ENCODE measurements at regions not wholly inside any gene's neighbourhood (a gene's known extent, or its start where the extent isn't known, plus 50 kb on each side); places are given as distances from the start of the nearest gene placed in this dataset.
"Not testable (repeated sequence)": the region's sequence is repeated elsewhere in the genome, so short reads cannot be mapped to it uniquely, and the experiment has no call there.

- no peak for DNase-seq
These were observed 504.1 kb downstream of the NTRK3 start for GRCh38 chr15:87752250-87752951.

- DNase-seq, result no peak
These were observed 508.1 kb downstream of the NTRK3 start for GRCh38 chr15:87748483-87748882.

GRCh38 chr15:87747087-87747486, 509.5 kb downstream of the NTRK3 start:
- no peak for DNase-seq

- no peak for DNase-seq
These were observed 510.2 kb downstream of the NTRK3 start for GRCh38 chr15:87746333-87746732.

- no peak for DNase-seq
These were observed 511.7 kb downstream of the NTRK3 start for GRCh38 chr15:87744815-87745214.

GRCh38 chr15:87743562-87743961, 513.0 kb downstream of the NTRK3 start:
- no peak for DNase-seq

GRCh38 chr15:87741350-87741749, 515.2 kb downstream of the NTRK3 start:
- no peak for DNase-seq

- DNase-seq, result no peak
These were observed 515.7 kb downstream of the NTRK3 start for GRCh38 chr15:87740655-87741344.

- DNase-seq, result no peak
These were observed 516.7 kb downstream of the NTRK3 start for GRCh38 chr15:87739866-87740265.

GRCh38 chr15:87739081-87739480, 517.5 kb downstream of the NTRK3 start:
- no peak for DNase-seq

- not testable (repeated sequence) for DNase-seq
These were observed 519.1 kb downstream of the NTRK3 start for GRCh38 chr15:87737460-87737859.

GRCh38 chr15:87736891-87737389, 519.6 kb downstream of the NTRK3 start:
- no peak for DNase-seq

GRCh38 chr15:87736401-87736800, 520.1 kb downstream of the NTRK3 start:
- no peak for DNase-seq

GRCh38 chr15:87735522-87735921, 521.0 kb downstream of the NTRK3 start:
- DNase-seq, result no peak

GRCh38 chr15:87734571-87735373, 521.8 kb downstream of the NTRK3 start:
- no peak for DNase-seq

- DNase-seq, result no peak
These were observed 522.6 kb downstream of the NTRK3 start for GRCh38 chr15:87733977-87734376.

- no peak for DNase-seq
These were observed 523.0 kb downstream of the NTRK3 start for GRCh38 chr15:87733541-87733941.

GRCh38 chr15:87732976-87733375, 523.6 kb downstream of the NTRK3 start:
- DNase-seq, result no peak

GRCh38 chr15:87731630-87732029, 524.9 kb downstream of the NTRK3 start:
- no peak for DNase-seq

- no peak for DNase-seq
These were observed 525.8 kb downstream of the NTRK3 start for GRCh38 chr15:87730706-87731105.

GRCh38 chr15:87728998-87729397, 527.5 kb downstream of the NTRK3 start:
- DNase-seq, result no peak

- DNase-seq, result no peak
These were observed 529.5 kb downstream of the NTRK3 start for GRCh38 chr15:87727073-87727472.

- no peak for DNase-seq
These were observed 532.2 kb downstream of the NTRK3 start for GRCh38 chr15:87724330-87724729.

All from activated CD4-positive, alpha-beta T cell treated with anti-CD3 and anti-CD28 coated beads for 48 hours (primary cell).